NOMO-1 (cell line): ENCODE measurements at regions not wholly inside any gene's neighbourhood (a gene's known extent, or its start where the extent isn't known, plus 50 kb on each side); places are given as distances from the start of the nearest gene placed in this dataset.

Experiments used
- DNase-seq, 2 experiments: peaks; one replicate each; lab custom pipeline; 2025; ENCODE audit not compliant: unreplicated experiment in 2 of 2; lab: John Stamatoyannopoulos, UW

DNA sequence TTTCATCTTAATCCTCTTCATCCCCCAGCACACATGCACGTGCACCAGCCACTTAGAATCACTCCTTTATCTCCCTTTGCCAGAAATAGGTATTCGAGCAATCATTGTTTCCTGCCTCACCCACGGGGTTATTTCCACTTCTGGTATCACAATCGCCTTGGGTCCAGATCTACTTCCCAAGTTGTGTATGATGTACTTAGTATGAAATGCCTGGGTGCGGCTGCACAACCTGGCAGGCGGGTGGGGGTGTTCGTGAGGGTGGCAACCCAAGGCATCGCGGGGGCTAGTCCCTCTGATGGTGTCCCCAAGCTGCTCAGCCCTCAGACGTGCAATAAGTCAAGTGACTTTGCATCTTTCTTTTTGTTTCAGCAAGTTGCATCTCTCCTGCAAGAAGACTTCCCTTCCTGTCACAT, 475.6 kb downstream of the MIAT start:
- DNase-seq = peak; percentile 37 to 52

DNA sequence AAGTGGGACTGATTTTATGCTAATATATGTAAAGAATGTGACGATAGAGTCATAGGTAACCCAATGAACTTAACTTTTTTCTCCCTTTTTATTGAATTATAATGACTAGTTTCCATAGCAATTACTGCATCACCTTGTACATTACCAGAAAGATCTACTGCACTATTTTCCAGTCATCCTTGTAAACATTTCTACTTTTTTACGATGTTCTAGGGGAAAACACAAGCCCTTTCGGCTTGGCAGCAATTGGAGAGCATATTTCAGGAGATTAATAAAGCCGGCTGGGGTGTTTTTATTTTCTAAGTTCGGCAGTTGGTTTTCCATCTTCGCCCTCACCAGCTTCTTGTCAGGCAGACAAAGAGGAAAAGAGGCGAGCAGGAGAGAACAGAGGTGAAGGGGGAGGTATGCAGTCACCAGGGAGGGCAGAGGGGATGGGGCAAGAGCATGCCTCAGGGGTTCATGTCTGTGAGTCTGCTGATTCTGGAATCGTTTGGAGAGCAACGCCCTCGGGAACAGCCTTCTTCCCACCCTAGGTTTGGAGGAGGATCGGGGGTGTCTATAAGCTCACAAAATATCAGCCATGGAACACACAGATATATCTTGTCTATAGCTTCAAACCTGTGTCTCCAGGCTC, 476.4 kb downstream of the MIAT start:
- DNase-seq = peak in 1 of 2 experiments; percentile 52

DNA sequence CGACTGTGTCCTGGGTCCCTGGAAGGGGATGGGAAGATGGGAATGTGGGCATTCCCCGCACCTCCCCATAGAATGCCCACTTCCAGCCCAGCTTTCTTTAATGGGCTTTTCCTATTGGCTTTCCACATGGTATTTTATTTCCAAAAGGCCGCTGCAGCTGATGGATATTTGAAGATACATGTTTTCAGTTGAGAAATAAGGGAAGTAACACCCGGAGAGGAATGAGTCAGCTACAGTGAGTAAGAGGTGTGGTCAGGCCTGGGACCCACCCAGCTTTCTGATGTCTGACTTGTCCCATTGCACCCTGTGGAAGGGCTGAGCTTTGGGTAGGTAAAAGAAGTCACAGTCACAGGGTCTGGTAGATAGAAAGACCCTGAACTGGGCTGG, 476.9 kb downstream of the MIAT start:
- peak; percentile 88 to 90 for DNase-seq

DNA sequence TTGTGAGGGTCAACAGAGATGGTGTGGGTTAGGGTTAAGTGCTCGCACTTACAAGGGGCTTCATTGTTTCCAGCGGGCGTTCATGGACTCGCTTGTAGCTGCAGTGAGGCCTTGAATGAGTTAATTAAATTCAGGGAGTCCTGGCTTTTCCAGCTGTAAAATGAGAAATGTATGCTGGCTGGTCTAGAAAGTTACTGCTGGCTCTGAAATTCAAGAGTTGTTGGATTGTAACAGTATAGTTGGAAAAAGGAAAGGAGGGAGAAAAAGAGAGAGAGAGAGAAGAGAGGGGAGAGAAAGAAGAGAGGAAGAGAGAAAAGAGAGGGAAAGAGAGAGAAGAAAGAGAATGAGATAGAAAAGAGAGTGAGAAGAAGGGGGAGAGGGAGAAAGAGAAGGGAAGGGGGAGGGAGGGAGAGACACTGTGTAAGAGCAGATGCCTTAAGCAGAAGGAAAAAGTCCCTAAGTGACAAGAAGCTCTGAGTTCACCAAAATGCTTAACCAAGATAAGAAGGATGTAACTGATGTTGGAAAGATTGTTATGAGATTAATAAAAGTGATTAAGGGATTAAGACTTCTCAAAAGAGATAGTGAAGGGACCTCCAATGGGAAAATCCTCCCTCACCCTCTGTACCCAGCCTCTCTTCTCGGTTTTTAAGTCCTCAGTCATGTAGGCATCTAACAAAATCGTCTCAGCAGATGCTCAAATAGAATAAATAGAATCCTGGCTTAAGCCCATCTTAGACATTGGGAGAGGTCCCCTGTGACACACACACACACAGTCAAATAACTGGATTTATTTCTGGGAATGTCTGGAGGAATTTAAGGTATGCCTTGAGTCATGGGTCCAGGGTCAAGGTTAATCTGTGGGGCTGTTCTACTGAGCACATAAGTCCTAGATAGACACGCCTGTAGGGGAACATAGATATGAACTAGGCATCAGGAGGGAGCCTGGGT, 477.9 kb downstream of the MIAT start:
- DNase-seq = peak in 1 of 2 experiments; percentile 7

DNA sequence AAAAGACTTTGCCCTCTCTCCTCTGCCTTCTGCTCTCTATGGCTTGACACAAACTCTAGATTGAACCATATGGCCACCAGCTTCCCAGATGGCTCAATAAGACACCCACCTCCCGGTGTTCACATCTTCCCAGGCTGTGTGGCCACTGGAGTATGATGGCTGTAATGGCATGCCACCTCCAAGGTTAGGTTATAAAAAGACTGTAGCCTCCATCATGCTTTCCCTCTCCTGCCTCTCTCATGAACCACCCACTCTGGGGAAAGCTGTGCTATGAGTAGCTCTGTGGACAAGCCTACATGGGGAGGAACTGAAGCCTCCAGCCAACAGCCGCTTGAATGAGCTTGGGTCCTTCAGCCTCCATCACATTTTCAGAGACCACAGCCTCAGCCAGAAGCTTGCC, 479.2 kb downstream of the MIAT start:
- no peak for DNase-seq

DNA sequence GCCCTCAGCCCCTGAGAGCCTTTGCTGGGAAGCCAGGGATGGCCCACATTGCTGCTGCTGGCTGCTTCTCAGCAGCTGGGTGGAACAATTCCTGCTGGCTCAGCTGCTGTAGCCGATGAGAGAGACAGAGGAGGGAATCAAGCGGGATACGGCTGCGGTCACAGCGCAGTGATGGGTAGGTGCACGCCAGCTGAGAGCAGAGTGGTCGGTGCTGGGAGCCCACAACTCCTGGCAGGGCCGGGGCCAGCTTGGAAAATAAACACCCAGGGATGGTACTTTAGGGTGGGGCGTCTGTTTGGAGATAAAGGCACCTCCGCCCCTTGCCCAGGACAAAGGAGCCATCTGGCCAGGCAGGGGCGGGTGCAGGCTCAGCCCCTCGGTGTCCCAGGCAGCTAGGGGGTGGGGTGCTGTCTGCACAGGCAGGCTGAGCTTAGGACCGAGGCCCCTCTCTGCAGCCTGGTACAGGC, 480.5 kb downstream of the MIAT start:
- no peak for DNase-seq

DNA sequence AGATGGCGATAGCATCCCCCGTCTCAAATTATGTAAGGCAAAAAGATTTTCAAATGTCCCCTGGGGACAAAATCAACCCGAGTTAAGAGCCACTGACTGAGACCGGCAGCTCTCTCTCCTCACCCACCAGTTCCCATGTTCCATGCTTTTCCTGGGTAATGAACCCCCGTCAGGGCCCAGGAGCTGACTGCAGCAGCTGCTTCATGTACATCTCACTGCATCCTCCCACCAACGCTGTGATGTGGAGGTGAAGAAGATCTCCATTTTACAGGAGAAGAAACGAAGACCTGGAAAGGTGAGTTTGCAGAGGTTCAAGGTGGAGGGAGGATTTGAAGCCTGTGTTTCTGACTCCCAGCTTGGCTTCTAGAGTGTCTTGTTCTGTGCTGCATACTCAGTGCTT, 481.1 kb downstream of the MIAT start:
- DNase-seq = no peak

DNA sequence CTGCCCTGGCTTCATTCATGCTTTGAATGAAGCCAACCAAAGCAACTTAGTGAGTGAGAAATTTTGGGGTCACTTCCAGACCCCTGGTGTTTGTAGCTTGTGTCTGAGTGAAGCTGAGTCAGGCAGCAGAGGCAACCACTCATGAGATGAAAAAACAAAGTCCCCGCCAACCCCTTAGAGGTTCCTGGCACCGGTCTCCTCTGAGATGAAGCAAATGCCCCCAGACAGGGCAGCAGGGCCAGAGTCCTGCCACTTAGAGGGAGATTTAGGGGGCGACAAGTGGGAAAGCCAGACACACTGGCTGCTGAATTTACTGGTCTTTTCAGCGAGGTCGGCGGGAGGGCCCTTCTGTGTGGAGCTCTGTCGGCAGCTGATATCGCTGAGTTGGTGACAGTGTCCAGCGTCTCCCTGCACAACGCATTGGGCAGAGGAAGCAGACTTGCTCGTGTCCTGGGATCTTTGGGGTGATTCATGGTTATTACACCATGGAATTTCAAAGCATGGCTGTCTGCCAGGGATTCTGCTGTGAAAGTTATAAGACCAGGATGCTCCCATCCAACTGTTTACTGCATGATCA, 482.6 kb downstream of the MIAT start:
- DNase-seq = no peak

DNA sequence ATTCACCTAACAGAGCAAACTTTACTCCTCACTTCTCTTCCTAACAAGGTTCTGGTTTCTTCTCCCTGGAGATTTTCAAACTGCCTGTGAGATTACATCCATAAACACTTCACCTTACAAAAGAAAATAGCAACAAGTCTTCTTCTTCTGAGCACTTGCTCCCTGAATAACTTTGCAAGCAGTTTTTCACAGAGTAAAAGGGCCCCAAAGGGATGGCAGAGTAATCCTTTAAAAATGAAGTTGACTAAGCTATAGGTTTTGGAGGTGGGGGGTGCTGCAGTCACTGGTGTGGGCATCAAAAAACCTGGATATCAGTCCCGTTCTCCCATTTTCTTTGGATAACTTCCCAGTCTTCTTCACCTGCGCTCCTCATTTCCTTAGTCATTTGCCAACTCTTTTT, 484.9 kb downstream of the MIAT start:
- no peak for DNase-seq

DNA sequence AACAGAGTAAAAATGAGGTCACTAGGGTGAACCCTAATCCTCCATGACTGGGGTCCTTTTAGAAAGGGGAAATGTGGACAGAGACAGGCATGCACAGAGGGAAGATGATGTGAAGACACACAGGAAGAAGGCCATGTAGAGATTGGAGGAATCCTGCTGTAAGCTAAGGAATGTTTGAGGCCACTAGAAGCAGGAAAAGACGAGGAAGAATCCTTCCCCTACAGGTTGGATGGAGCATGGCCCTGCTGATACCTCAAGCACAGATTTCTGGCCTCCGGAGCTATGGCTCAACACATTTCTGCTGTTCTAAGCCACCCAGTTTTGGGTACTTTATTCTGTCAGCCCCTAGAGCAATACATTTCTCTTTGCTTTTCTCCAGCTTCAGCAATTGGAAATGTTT, 486.9 kb downstream of the MIAT start:
- DNase-seq = no peak

DNA sequence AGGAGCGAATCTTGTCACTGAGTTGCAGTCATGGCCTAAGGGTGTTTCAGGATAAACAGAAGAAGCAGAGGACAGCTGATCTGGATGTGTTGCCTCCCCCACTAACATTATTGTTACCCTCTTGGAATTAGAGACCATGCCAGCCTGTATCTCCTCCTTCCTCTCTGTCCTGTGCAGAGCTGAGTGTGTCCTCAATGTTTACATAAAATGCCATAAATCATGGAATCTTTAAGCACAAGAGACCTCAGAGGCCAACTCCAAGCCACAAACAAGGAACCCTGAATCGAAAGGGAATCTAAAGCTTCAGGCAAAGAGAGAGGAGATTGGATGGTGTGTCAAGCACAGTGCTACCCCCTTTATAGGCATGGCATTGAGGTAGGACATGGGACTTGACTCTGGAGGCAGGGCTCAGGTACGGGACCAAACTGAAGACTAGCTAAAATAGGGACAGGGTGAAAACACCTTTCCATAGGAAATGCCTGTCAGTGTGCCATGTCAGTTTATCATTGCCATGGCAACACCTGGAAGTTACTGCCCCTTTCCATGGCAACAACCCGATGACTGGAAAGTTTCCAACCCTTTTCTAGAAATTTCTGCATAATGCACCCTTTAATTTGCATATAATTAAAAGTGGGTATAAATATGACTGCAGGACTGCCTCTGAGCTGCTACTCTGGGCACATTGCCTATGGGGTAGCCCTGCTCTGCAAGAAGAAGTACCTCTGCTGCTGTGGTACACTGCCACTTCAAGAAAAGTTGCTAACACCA, 489.7 kb downstream of the MIAT start:
- no peak for DNase-seq

DNA sequence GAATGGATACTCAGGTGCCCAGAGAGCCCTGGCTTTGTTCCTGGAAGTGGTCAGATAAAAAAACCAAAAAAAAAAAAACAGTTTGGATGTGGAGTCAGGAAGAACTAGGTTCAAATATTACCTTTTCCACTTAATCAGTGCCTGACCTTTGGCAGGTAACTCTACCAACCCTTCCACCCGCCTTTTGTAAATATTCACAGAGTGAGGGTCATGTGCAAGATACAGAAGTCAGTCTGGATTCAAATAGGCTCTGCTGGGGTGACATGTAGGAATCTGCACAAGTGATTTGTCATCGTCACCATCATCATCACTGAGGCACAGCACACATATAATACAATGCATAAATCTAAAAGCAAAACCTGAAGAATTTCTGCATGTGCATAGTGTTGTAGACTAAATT, 490.7 kb downstream of the MIAT start:
- no peak for DNase-seq

DNA sequence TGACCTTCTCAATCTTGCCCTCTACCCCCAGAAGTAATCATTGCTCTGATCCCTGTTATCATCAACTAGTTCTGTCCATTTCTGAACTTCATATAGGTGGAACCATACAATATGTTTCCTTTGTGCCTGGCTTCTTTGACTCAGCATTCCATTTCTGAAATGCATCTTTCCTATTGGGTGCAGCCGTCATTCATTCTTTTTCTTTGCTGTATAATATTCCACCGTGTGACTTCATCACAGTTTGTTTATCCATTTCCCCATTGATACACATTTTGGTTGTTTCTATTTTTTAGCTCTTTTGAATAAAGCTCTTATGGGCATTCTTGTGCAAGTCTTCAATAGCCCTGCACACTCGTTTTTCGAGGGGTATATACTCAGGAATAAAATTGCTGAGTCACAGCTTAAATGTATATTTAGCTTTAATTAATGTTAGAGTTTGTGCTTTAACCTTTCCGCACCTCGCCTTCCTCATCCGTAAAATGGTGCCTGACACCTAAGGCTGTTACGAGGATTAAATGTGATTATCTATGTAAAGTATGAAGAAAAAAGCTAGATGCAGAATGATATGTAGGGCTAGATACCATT, 491.6 kb downstream of the MIAT start:
- DNase-seq = no peak

DNA sequence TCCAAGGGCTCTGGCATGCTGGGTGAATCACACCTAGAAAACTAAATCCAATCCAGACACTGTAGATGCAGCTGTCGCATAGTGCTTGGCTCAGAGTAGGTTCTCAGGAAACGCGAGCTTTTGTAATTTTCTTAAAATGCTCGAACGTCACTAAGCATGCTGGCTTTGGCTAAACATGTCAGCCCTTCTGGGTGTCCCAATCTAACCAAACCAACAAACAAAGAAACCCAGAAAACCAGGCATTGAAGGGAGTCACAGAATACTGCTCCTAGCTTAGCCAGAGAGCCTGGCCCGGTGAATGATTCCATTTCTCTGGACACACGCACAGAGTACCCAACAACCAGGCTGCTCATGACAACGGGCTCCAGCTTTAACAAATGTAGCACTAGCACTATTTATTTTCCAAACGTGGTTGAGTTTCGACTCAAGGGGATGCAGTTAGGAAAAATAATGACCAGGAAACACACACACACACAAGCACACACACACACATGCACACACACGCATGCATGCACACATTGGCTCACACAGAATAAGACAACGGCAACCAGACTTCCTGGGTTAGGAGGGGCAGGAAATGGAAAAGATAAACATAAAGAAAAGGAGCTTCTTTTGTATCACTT, 492.6 kb downstream of the MIAT start:
- DNase-seq = peak; percentile 6 to 46

DNA sequence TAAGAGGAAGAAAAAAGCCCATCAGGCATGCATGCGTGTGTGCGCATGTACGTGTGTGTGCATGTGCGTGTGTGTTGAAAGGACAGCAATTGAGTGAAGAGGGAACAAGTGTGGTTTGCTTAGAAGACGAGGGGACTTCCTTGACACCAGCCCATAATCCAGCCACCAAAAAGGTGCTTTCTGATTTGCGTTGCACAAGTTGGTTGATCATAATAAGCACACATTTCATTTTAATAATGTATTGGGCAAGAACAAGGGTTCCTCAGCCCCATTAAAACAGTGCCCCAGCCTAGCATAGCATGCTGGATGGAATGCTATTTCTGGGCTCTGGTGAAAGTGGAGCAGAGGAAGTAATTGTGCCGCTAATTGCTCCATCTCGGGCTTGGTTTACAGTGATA, 493.2 kb downstream of the MIAT start:
- DNase-seq = peak; percentile 85 to 95

DNA sequence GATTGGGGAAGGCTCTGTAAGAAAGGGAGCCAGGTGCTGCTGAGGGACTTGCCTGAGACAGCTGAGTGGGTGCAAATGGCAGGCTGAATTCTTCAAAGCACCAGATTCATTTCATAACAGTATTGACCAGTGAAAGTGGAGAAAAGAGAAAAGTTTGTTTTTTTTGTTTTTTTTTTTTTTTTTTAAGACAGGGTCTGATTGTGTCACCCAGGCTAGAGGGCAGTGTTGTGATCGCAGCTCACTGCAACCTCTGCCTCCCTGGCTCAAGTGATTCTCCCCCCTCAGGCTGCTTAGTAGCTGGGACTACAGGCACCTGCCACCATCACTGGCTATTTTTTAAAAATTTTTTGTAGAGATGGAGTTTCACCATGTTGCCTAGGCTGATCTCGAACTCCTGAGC, 494.0 kb downstream of the MIAT start:
- peak in 1 of 2 experiments; percentile 7 for DNase-seq

DNA sequence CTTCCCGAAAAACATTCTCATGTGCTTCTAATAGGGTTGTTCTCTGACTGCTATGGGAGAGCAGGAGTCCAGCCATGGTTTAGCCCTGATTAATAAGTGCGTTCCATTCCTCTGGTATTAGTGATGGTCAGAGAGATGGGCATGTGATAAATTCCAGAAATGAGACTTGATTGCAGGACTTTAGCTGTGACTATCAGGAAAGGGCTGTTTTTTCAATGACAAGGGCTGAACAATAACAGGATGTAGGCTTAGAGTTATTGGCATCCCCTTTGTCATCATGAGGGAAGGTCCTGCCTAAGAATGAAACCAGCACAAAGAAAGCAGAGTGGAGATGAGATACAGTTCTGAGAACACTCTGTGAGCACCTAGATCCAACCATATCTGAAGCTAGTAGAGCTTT, 494.6 kb downstream of the MIAT start:
- DNase-seq = no peak

DNA sequence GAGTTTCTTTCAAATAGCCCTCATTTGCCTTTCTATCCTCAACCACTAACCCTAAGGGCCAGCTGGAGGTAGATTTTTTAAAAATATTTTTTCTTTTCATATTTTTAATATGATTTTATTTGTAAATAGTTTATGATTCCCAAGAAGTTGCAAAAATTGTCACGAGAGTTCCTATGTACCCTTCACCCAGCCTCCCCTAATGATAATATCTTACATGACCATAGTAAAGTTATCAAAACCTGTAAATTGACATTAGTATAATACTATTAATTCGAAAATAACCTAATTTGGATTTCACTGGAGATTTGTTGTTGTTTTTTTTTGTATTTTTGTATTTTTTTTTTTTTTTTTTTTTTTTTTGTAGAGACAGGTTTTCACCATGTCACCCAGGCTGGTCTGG, 495.5 kb downstream of the MIAT start:
- DNase-seq = no peak

DNA sequence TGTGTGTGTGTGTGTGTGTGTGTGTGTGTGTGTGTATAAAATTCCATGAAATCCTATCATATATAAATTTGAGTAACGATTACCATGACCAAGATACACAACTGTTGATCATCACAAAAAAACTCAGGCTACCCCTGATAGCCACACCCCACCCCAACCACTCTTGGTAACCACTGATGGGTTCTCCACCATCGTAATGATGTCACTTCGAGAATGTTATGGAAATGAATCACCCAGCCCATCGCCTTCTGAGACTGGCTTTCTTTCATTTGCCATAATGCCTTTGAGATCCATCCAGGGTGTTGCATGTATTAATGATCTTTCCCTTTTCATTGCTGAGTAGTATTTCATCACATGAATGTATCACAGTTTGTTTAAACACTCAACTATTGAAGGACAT, 496.0 kb downstream of the MIAT start:
- no peak for DNase-seq

DNA sequence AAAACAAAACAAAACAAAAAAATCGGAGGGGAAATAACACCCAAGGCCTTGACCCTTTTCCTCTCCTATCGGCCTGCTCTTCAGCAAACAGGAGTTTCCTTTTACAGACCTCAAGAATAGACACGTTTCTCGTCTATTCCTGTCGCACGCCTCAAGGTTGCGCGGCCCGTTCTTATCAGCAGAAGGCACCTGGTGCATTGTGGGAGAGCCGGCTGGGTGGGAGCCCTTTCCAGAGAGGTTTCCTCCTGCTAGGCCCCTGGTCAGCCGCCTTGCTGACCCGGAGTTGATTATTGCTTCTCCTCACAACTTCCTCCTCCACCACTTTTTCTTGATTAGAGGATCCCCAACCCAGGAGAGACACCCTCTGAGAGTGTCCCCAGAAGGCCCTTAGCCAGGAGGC, 497.3 kb downstream of the MIAT start:
- DNase-seq = no peak
